Activated CD4-positive, alpha-beta memory T cell treated with anti-CD3 and anti-CD28 coated beads for 36 hours (primary cell): ENCODE measurements at regions not wholly inside any gene's neighbourhood (a gene's known extent, or its start where the extent isn't known, plus 50 kb on each side); places are given as distances from the start of the nearest gene placed in this dataset.

Experiments used
- CTCF ChIA-PET: fragments of 350-600 bp; sonication (Branson Sonifier 250); formaldehyde crosslinking; loops from one replicate; lab custom pipeline; 2021; ENCODE audit warnings: antibody characterized with exemption, inconsistent platforms; lab: Charles Lee
- POLR2A ChIA-PET: fragments of 350-600 bp; sonication (Branson Sonifier 250); formaldehyde crosslinking; loops from one replicate; lab custom pipeline; 2021; ENCODE audit warnings: antibody characterized with exemption; lab: Charles Lee
- DNase-seq: peaks from one replicate; pipeline ENCODE4 v3.0.0-alpha.2; 2020
- H3K27ac Mint-ChIP-seq: one replicate; pipeline ENCODE4 v1.8.0; 2021; ENCODE audit warnings: mixed read lengths
- H3K27me3 Mint-ChIP-seq: one replicate; pipeline ENCODE4 v1.8.0; 2021; ENCODE audit warnings: mixed read lengths
- H3K36me3 Mint-ChIP-seq: one replicate; pipeline ENCODE4 v1.8.0; 2021; ENCODE audit warnings: mixed read lengths
- H3K4me1 Mint-ChIP-seq: one replicate; pipeline ENCODE4 v1.8.0; 2021; ENCODE audit warnings: low read depth, mixed read lengths
- H3K4me3 Mint-ChIP-seq: one replicate; pipeline ENCODE4 v1.8.0; 2021; ENCODE audit warnings: mild to moderate bottlenecking, mixed read lengths
- H3K9me3 Mint-ChIP-seq: one replicate; pipeline ENCODE4 v1.8.0; 2021; ENCODE audit warnings: mixed read lengths
- intact Hi-C: fragments of 100-400 bp; cut with micrococcal nuclease; formaldehyde crosslinking; loops from one replicate; pipeline ENCODE4 v1.15.1; 2023

DNA sequence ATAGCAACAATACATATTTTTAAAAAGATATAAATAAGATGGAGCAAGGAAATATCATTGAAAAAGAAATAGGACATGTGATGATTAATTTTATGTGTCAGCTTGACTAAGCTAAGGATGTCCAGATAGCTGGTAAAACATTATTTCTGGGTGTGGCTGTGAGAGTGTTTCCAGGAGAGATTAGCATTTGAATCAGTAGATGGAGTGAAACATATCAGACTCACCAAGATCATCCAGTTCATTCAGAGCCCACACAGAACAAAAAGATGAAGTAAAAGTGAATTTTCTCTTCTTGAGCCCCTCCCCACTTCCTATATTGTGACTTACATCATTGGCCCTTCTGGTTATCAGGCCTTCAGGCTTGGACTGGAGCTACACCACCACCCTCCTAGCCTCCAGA, 61.6 kb upstream of the TUSC7 start:
- intact Hi-C loops, result no loop called here
- CTCF ChIA-PET, result no interaction called here
- H3K36me3 Mint-ChIP-seq, result no peaks in the 10 kb centered on the region
- no peak for DNase-seq
- no peaks in the 10 kb centered on the region for H3K27me3 Mint-ChIP-seq
- H3K27ac Mint-ChIP-seq, result no peak overlapping the region
- POLR2A ChIA-PET, result no interaction called here
- no peak overlapping the region for H3K4me3 Mint-ChIP-seq
- no peaks in the 10 kb centered on the region for H3K4me1 Mint-ChIP-seq
- H3K9me3 Mint-ChIP-seq, result no peaks in the 10 kb centered on the region
